Right lobe of liver (tissue), 4 donors: ENCODE measurements at regions not wholly inside any gene's neighbourhood (a gene's known extent, or its start where the extent isn't known, plus 50 kb on each side); places are given as distances from the start of the nearest gene placed in this dataset.

Source experiments
- CTCF ChIP-seq, 4 donors: fragments of 200-600 bp in 3 of 4; fragments of 450-650 bp in 1 of 4; IDR thresholded peaks; one replicate each; pipeline versions ENCODE4 v1.5.1 to v1.8.0; 2016 to 2022; ENCODE audit warnings: antibody characterized with exemption in 4 of 4, mild to moderate bottlenecking in 2 of 4
- POLR2A ChIP-seq: fragments of 450-650 bp; IDR thresholded peaks from one replicate; pipeline ENCODE4 v1.6.1; 2017; ENCODE audit warnings: antibody characterized with exemption, mild to moderate bottlenecking
- donor health status: DM: no; HTN: no; CAD: no.
- donor health status: DM: no; HTN: no; CAD: no.
- donor health status: DM: no; HTN: yes; CAD: no.

DNA sequence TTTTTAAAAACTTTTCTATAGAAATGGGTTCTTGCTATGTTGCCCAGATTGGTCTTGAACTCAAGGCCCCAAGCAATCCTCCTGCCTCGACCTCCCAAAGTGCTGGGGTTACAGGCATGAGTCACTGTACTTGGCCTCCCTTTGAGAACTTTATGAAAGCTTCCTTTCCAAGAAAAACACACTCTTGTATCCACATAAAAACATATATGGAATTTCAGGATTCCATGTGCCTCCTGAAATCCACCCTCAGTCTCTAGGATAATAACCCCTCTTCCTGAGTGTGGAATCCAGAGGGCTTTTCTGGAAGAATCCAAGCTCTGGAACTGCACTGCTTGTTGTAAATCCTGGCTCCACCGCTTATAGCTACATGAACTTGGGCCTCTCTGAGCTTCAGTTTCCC is 53.2 kb upstream of the MRTFB start:
- TF ChIP-seq CTCF (IDR thresholded peaks at IDR 0.05) = no peak
- TF ChIP-seq POLR2A = no peak
